AG20443 (cell line): ENCODE measurements at regions not wholly inside any gene's neighbourhood (a gene's known extent, or its start where the extent isn't known, plus 50 kb on each side); places are given as distances from the start of the nearest gene placed in this dataset.
A peak's percentile ranks its signal among the peaks of the same experiment; 100 is the strongest.
"Not testable (repeated sequence)": the region's sequence is repeated elsewhere in the genome, so short reads cannot be mapped to it uniquely, and the experiment has no call there.

Experiments
- DNase-seq: peaks from one replicate; pipeline ENCODE4 v3.0.0; 2012; ENCODE audit warnings: low spot score, mixed read lengths

- not testable (repeated sequence) for DNase-seq
Observed at GRCh38 chr6:142998739-142999138, 53.8 kb upstream of the HIVEP2 start.

- no peak for DNase-seq
Observed at GRCh38 chr6:143000811-143001210, 55.8 kb upstream of the HIVEP2 start.

- DNase-seq = no peak
Observed at GRCh38 chr6:143002686-143003085, 57.7 kb upstream of the HIVEP2 start.

- DNase-seq = no peak
Observed at GRCh38 chr6:143003676-143004075, 57.0 kb upstream of the AIG1 start.

- DNase-seq = no peak
Observed at GRCh38 chr6:143005816-143006215, 54.9 kb upstream of the AIG1 start.

GRCh38 chr6:143006787-143007186, 53.9 kb upstream of the AIG1 start:
- no peak for DNase-seq

GRCh38 chr6:143007646-143008045, 53.0 kb upstream of the AIG1 start:
- DNase-seq = peak; percentile 64

GRCh38 chr6:143009851-143010250, 50.8 kb upstream of the AIG1 start:
- DNase-seq = no peak
